ENCODE measurements at regions not wholly inside any gene's neighbourhood (a gene's known extent, or its start where the extent isn't known, plus 50 kb on each side); places are given as distances from the start of the nearest gene placed in this dataset.

DNA sequence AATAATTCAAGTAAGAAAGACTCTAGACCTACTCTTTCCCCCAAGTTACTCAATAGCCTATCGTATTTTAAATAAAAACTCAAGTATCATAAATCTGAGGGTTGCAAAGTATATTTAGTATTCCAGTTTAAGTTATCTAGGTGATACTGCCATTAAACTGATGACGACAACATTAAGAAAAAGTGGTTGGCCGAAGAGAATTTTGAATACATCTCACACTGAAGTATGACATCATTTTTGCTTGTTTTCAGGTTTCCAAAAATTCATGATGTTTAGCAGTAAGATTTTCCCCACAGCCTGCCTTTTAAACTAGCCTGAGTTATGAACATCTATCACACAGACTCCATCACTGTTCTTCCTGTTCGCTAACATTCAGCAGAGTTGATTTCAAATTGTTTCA, 102.1 kb upstream of the RAB27B start:
- TF ChIP-seq CTCF (conservative IDR thresholded peaks at IDR 0.05; ENCODE audit: low read length) (no peak), EZH2phosphoT487 (IDR thresholded peaks at IDR 0.05; ENCODE audit: borderline replicate concordance) (no peak)
- no peaks in the 10 kb centered on the region; the same call in 1 of the 2 replicates for H3K9me3 ChIP-seq (ENCODE audit: insufficient read depth, low read depth, low read length)
- H3K36me3 ChIP-seq (ENCODE audit: insufficient read depth, low read length): no peaks in the 10 kb centered on the region
- H2AFZ ChIP-seq (ENCODE audit: low read length): no peak overlapping the region
- H3F3A ChIP-seq (ENCODE audit: low read depth): no peaks in the 10 kb centered on the region
- no peaks in the 10 kb centered on the region for H3K79me2 ChIP-seq (ENCODE audit: insufficient read depth, low read length)
- no peaks in the 10 kb centered on the region for H4K20me1 ChIP-seq (ENCODE audit: insufficient read depth, low read length, poor library complexity, severe bottlenecking)
- H3K9me2 ChIP-seq (replicated peaks; ENCODE audit: low read depth, low read length): no peaks in the 10 kb centered on the region
- peaks cover 9% of the 10 kb centered on the region for H3K4me1 ChIP-seq (ENCODE audit: insufficient read depth, low read length, poor library complexity, severe bottlenecking)
- no peak overlapping the region for H3K9ac ChIP-seq (ENCODE audit: low read depth, low read length, poor library complexity, severe bottlenecking)
- H3K27me3 ChIP-seq (ENCODE audit: insufficient read depth, low read length, poor library complexity, severe bottlenecking): no peaks in the 10 kb centered on the region
- no peak overlapping the region for H3K4me3 ChIP-seq (ENCODE audit: low read length, poor library complexity, severe bottlenecking)
- no peak overlapping the region for H3K4me2 ChIP-seq (ENCODE audit: low read depth, low read length, poor library complexity, severe bottlenecking)

- Histone ChIP-seq H3K9ac (ENCODE audit: low read depth, low read length, poor library complexity, severe bottlenecking) (no peak overlapping the region), H3K36me3 (ENCODE audit: insufficient read depth, low read length) (no peaks in the 10 kb centered on the region), H3K9me2 (replicated peaks; ENCODE audit: low read depth, low read length) (no peaks in the 10 kb centered on the region), H3K4me3 (ENCODE audit: low read length, poor library complexity, severe bottlenecking) (no peak overlapping the region), H3K9me3 (ENCODE audit: insufficient read depth, low read depth, low read length) (no peaks in the 10 kb centered on the region), H3K4me2 (ENCODE audit: low read depth, low read length, poor library complexity, severe bottlenecking) (no peak overlapping the region), H3K4me1 (ENCODE audit: insufficient read depth, low read length, poor library complexity, severe bottlenecking) (no peaks in the 10 kb centered on the region), H4K20me1 (ENCODE audit: insufficient read depth, low read length, poor library complexity, severe bottlenecking) (no peaks in the 10 kb centered on the region), H3K79me2 (ENCODE audit: insufficient read depth, low read length) (no peaks in the 10 kb centered on the region), H3F3A (ENCODE audit: low read depth) (no peaks in the 10 kb centered on the region), H3K27me3 (ENCODE audit: insufficient read depth, low read length, poor library complexity, severe bottlenecking) (no peaks in the 10 kb centered on the region), H2AFZ (ENCODE audit: low read length) (no peak overlapping the region)
- no peak for TF ChIP-seq EZH2phosphoT487 (IDR thresholded peaks at IDR 0.05; ENCODE audit: borderline replicate concordance)
- no peak for TF ChIP-seq CTCF (conservative IDR thresholded peaks at IDR 0.05; ENCODE audit: low read length)
Measured at GRCh38 chr18:54734059-54734458, 94.2 kb upstream of the RAB27B start.

DNA sequence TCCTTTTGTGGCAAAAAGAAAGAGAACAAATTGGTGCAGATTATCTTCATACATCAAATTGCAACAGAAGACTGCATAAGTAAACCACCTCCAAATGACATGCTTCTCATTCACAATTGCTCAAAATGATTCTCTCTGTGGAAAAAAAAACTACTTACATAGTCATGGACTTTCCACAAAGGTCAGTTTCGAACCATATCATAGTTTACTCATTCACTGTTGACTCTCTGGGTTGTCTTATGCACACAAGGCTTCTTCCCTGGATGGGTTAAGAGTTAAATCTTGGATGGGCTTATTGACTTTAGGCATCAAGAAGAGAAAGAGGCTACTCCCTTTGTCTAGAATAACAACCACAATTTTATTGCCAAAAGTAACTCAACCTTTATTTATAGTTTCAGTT, 91.3 kb upstream of the RAB27B start:
- Histone ChIP-seq H3F3A (ENCODE audit: low read depth) (no peaks in the 10 kb centered on the region), H3K27me3 (ENCODE audit: insufficient read depth, low read length, poor library complexity, severe bottlenecking) (no peaks in the 10 kb centered on the region), H4K20me1 (ENCODE audit: insufficient read depth, low read length, poor library complexity, severe bottlenecking) (no peaks in the 10 kb centered on the region), H3K36me3 (ENCODE audit: insufficient read depth, low read length) (no peaks in the 10 kb centered on the region), H3K9me3 (ENCODE audit: insufficient read depth, low read depth, low read length) (no peaks in the 10 kb centered on the region), H3K4me2 (ENCODE audit: low read depth, low read length, poor library complexity, severe bottlenecking) (no peak overlapping the region), H3K4me1 (ENCODE audit: insufficient read depth, low read length, poor library complexity, severe bottlenecking) (no peaks in the 10 kb centered on the region), H2AFZ (ENCODE audit: low read length) (no peak overlapping the region), H3K79me2 (ENCODE audit: insufficient read depth, low read length) (no peaks in the 10 kb centered on the region), H3K9ac (ENCODE audit: low read depth, low read length, poor library complexity, severe bottlenecking) (no peak overlapping the region), H3K9me2 (replicated peaks; ENCODE audit: low read depth, low read length) (no peaks in the 10 kb centered on the region), H3K4me3 (ENCODE audit: low read length, poor library complexity, severe bottlenecking) (no peak overlapping the region)
- TF ChIP-seq EZH2phosphoT487 (IDR thresholded peaks at IDR 0.05; ENCODE audit: borderline replicate concordance) (no peak), CTCF (conservative IDR thresholded peaks at IDR 0.05; ENCODE audit: low read length) (no peak)
